Panc1 (cell line): ENCODE measurements at regions not wholly inside any gene's neighbourhood (a gene's known extent, or its start where the extent isn't known, plus 50 kb on each side); places are given as distances from the start of the nearest gene placed in this dataset.

ENCODE experiments used
- ATAC-seq: fragments of 200-7000 bp; cut with Tn5 transposase; 2 replicates; pipeline ENCODE4 v1.9.1; 2020; ENCODE audit warnings: mild to moderate bottlenecking, moderate library complexity
- BruUV-seq: library from RNA; stranded (reverse); fragments of 400-500 nt; replicated peaks from 2 replicates; lab custom pipeline; 2021; lab: Mats Ljungman, UMichigan
- CTCF ChIA-PET: fragments of 300-600 bp; sonication (Branson Sonifier 250); formaldehyde crosslinking; loops from one replicate; lab custom pipeline; 2022; ENCODE audit warnings: antibody characterized with exemption; lab: Charles Lee
- POLR2A ChIA-PET: fragments of 300-600 bp; sonication (Branson Sonifier 250); formaldehyde crosslinking; loops from one replicate; lab custom pipeline; 2022; ENCODE audit warnings: antibody characterized with exemption; lab: Charles Lee
- DNase-seq: peaks from one replicate; pipeline ENCODE4 v3.0.0-alpha.2; 2010; ENCODE audit warnings: low read depth, low spot score
- H3K27ac ChIP-seq: 2 replicates; pipeline ENCODE4 v1.5.1; 2011; ENCODE audit warnings: mild to moderate bottlenecking, low read length, inconsistent platforms
- H3K27me3 ChIP-seq: fragments of 200-500 bp; sonication (Bioruptor generic); 2 replicates; pipeline ENCODE4 v1.6.0; 2014; ENCODE audit warnings: low read length, inconsistent platforms; ENCODE audit not compliant: control insufficient read depth, insufficient read depth
- H3K36me3 ChIP-seq: fragments of 200-500 bp; sonication (Bioruptor generic); 2 replicates; pipeline ENCODE4 v1.5.1; 2014; ENCODE audit warnings: inconsistent platforms, mild to moderate bottlenecking, low read length, moderate library complexity; ENCODE audit not compliant: control insufficient read depth, insufficient read depth
- H3K4me1 ChIP-seq: 2 replicates; pipeline ENCODE4 v1.5.1; 2011; ENCODE audit warnings: inconsistent platforms, mild to moderate bottlenecking, low read length, moderate library complexity; ENCODE audit not compliant: control insufficient read depth, insufficient read depth
- H3K4me3 ChIP-seq, 2 experiments: 2 replicates each; pipeline ENCODE4 v1.5.1; 2011 to 2012; ENCODE audit warnings: low read depth in 2 of 2, low read length in 2 of 2, mild to moderate bottlenecking in 2 of 2, inconsistent platforms in 1 of 2, moderate library complexity in 1 of 2
- H3K9me3 ChIP-seq: fragments of 200-500 bp; sonication (Bioruptor generic); 2 replicates; pipeline ENCODE4 v1.5.1; 2014; ENCODE audit warnings: low read depth, mild to moderate bottlenecking, inconsistent platforms, low read length, moderate library complexity; ENCODE audit not compliant: control insufficient read depth, insufficient read depth
- POLR2AphosphoS5 ChIP-seq: IDR thresholded peaks from 2 replicates; pipeline ENCODE4 v1.6.1; 2012; ENCODE audit warnings: mild to moderate bottlenecking, low read depth, low read length, moderate library complexity
- REST ChIP-seq, 2 experiments: IDR thresholded peaks; 2 replicates each; pipeline ENCODE4 v1.6.1; 2011 to 2012; ENCODE audit warnings: low read depth in 2 of 2, control low read depth in 1 of 2, low read length in 1 of 2, mild to moderate bottlenecking in 1 of 2, moderate library complexity in 1 of 2; ENCODE audit not compliant: insufficient read depth in 1 of 2
- SIN3A ChIP-seq: IDR thresholded peaks from 2 replicates; pipeline ENCODE4 v1.6.1; 2012; ENCODE audit warnings: low read depth, mild to moderate bottlenecking, low read length, moderate library complexity, borderline replicate concordance; ENCODE audit not compliant: insufficient read depth
- TCF7L2 ChIP-seq: IDR thresholded peaks from 2 replicates; pipeline ENCODE4 v1.6.1; 2011; ENCODE audit warnings: mild to moderate bottlenecking, low read depth, low read length, inconsistent platforms
- in situ Hi-C: cut with HindIII; loops from 2 replicates; pipeline ENCODE4 v1.10.0; 2016; ENCODE audit warnings: low sequenced_read_pairs, low pct_unique_long_range_greater_than_20kb
- intact Hi-C: fragments of 100-400 bp; cut with micrococcal nuclease; formaldehyde crosslinking; loops from one replicate; pipeline ENCODE4 v1.10.0; 2022; ENCODE audit not compliant: unreplicated experiment
- TF ChIP-seq, protein P1 (sequence below): fragments of 450-650 bp; IDR thresholded peaks from 2 replicates; pipeline ENCODE4 v1.5.1; 2017; ENCODE audit warnings: mild to moderate bottlenecking

DNA sequence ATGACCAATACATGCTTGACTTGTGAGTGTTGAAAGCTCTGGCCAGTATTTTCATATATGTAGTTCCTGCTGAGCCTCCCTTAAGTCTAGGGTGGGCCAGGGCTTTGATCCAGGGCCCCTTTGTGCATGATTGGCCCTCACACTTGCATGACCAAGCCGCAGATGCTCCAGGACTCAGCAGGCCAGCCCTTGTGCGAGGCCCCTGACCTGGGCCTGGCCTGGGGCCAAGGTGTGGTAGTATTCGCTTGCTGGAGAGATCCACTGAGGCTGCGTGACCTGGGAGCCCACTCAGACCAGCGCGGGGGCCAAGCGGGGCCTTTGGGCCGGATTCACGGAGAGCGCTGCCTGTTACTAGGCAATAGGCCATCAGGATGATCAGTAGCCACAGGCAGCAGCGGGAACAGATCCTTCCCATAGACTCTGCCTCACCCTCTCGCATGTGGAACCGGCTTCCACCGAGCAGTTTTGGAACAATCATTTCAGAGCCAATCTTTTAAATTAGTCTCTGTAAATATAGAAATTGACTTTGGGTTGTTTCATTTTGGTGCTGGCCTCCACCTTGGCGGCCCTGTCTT is 79.0 kb upstream of the PTCH1 start:
- no TSS peak for BruUV-seq
- no peak for DNase-seq
- Histone ChIP-seq H3K27ac (no peak overlapping the region), H3K4me3 (no peak overlapping the region), H3K4me1 (no peaks in the 10 kb centered on the region; the same call in 1 of the 2 replicates), H3K36me3 (no peaks in the 10 kb centered on the region), H3K9me3 (no peaks in the 10 kb centered on the region), H3K27me3 (no peaks in the 10 kb centered on the region; the same call in 1 of the 2 replicates)
- ChIA-PET POLR2A (no interaction called here), CTCF (no interaction called here)
- intact Hi-C loops (no loop called here), in situ Hi-C loops (no loop called here)
- ATAC-seq, result no peak
- TF ChIP-seq, protein P1, sequence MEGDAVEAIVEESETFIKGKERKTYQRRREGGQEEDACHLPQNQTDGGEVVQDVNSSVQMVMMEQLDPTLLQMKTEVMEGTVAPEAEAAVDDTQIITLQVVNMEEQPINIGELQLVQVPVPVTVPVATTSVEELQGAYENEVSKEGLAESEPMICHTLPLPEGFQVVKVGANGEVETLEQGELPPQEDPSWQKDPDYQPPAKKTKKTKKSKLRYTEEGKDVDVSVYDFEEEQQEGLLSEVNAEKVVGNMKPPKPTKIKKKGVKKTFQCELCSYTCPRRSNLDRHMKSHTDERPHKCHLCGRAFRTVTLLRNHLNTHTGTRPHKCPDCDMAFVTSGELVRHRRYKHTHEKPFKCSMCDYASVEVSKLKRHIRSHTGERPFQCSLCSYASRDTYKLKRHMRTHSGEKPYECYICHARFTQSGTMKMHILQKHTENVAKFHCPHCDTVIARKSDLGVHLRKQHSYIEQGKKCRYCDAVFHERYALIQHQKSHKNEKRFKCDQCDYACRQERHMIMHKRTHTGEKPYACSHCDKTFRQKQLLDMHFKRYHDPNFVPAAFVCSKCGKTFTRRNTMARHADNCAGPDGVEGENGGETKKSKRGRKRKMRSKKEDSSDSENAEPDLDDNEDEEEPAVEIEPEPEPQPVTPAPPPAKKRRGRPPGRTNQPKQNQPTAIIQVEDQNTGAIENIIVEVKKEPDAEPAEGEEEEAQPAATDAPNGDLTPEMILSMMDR, result no peak
- TF ChIP-seq REST (IDR thresholded peaks at IDR 0.05; ENCODE audit: insufficient read depth in 1 of 2, low read depth in 2 of 2, low read length in 1 of 2) (no peak), SIN3A (no peak), TCF7L2 (no peak), POLR2AphosphoS5 (no peak)

GRCh38 chr9:95592931-95593330 is 76.2 kb upstream of the PTCH1 start:
- ChIA-PET CTCF (no interaction called here), POLR2A (no interaction called here)
- no peaks in the 10 kb centered on the region; the same call in 1 of the 2 replicates for H3K27me3 ChIP-seq
- ATAC-seq (no peak), DNase-seq (no peak)
- H3K4me3 ChIP-seq, result no peak overlapping the region
- no TSS peak for BruUV-seq
- in situ Hi-C loops, result no loop called here
- H3K27ac ChIP-seq, result no peak overlapping the region
- H3K36me3 ChIP-seq, result no peaks in the 10 kb centered on the region
- no peak for TF ChIP-seq TCF7L2
- TF ChIP-seq SIN3A, result no peak
- TF ChIP-seq, protein P1, result no peak
- TF ChIP-seq POLR2AphosphoS5, result no peak
- TF ChIP-seq REST (IDR thresholded peaks at IDR 0.05; ENCODE audit: insufficient read depth in 1 of 2, low read depth in 2 of 2, low read length in 1 of 2), result no peak
- intact Hi-C loops, result no loop called here
- H3K9me3 ChIP-seq, result no peaks in the 10 kb centered on the region
- no peaks in the 10 kb centered on the region; the same call in 1 of the 2 replicates for H3K4me1 ChIP-seq
